ENCODE measurements at regions not wholly inside any gene's neighbourhood (a gene's known extent, or its start where the extent isn't known, plus 50 kb on each side); places are given as distances from the start of the nearest gene placed in this dataset.
"Not testable (repeated sequence)": the region's sequence is repeated elsewhere in the genome, so short reads cannot be mapped to it uniquely, and the experiment has no call there.

GRCh38 chr18:67135981-67136380 is 380.5 kb downstream of the DSEL start:
- DNase-seq (ENCODE audit: low read depth in 2 of 2): no peak

GRCh38 chr18:67134911-67135310 is 381.6 kb downstream of the DSEL start:
- no peak for DNase-seq (ENCODE audit: low read depth in 2 of 2)

- DNase-seq (ENCODE audit: low read depth in 2 of 2): no peak
These were observed 382.9 kb downstream of the DSEL start for GRCh38 chr18:67133669-67134068.

- no peak for DNase-seq (ENCODE audit: low read depth in 2 of 2)
These were observed 383.6 kb downstream of the DSEL start for GRCh38 chr18:67132919-67133318.

GRCh38 chr18:67131498-67131897 is 385.0 kb downstream of the DSEL start:
- no peak for DNase-seq (ENCODE audit: low read depth in 2 of 2)

- DNase-seq (ENCODE audit: low read depth in 2 of 2): not testable (repeated sequence)
These were observed 389.8 kb downstream of the DSEL start for GRCh38 chr18:67126751-67127150.

GRCh38 chr18:67123901-67124300 is 392.6 kb downstream of the DSEL start:
- DNase-seq (ENCODE audit: low read depth in 2 of 2): no peak

GRCh38 chr18:67117804-67118203 is 398.7 kb downstream of the DSEL start:
- DNase-seq (ENCODE audit: low read depth in 2 of 2): no peak

- DNase-seq (ENCODE audit: low read depth in 2 of 2): no peak
These were observed 407.0 kb downstream of the DSEL start for GRCh38 chr18:67109535-67109934.

GRCh38 chr18:67108894-67109293 is 407.6 kb downstream of the DSEL start:
- DNase-seq (ENCODE audit: low read depth in 2 of 2): no peak

- peak; percentile 24 to 32 for DNase-seq (ENCODE audit: low read depth in 2 of 2)
These were observed 411.7 kb downstream of the DSEL start for GRCh38 chr18:67104700-67105284.

- DNase-seq (ENCODE audit: low read depth in 2 of 2): no peak
These were observed 422.4 kb downstream of the DSEL start for GRCh38 chr18:67094123-67094522.

- no peak for DNase-seq (ENCODE audit: low read depth in 2 of 2)
These were observed 424.4 kb downstream of the DSEL start for GRCh38 chr18:67092141-67092540.

GRCh38 chr18:67081482-67082211 is 434.9 kb downstream of the DSEL start:
- no peak for DNase-seq (ENCODE audit: low read depth in 2 of 2)

- DNase-seq (ENCODE audit: low read depth in 2 of 2): no peak
These were observed 435.9 kb downstream of the DSEL start for GRCh38 chr18:67080601-67081000.

GRCh38 chr18:67074309-67074708 is 442.2 kb downstream of the DSEL start:
- DNase-seq (ENCODE audit: low read depth in 2 of 2): no peak

- DNase-seq (ENCODE audit: low read depth in 2 of 2): no peak
These were observed 443.7 kb downstream of the DSEL start for GRCh38 chr18:67072791-67073190.

- DNase-seq (ENCODE audit: low read depth in 2 of 2): no peak
These were observed 447.9 kb downstream of the DSEL start for GRCh38 chr18:67068608-67069007.

- no peak for DNase-seq (ENCODE audit: low read depth in 2 of 2)
These were observed 443.4 kb upstream of the CDH19 start for GRCh38 chr18:67047334-67047733.

GRCh38 chr18:67043276-67043675 is 439.4 kb upstream of the CDH19 start:
- no peak for DNase-seq (ENCODE audit: low read depth in 2 of 2)

GRCh38 chr18:67041334-67041733 is 437.4 kb upstream of the CDH19 start:
- no peak for DNase-seq (ENCODE audit: low read depth in 2 of 2)

GRCh38 chr18:67035026-67035425 is 431.1 kb upstream of the CDH19 start:
- no peak for DNase-seq (ENCODE audit: low read depth in 2 of 2)

GRCh38 chr18:67023059-67023458 is 419.2 kb upstream of the CDH19 start:
- DNase-seq (ENCODE audit: low read depth in 2 of 2): no peak

GRCh38 chr18:67010919-67011318 is 407.0 kb upstream of the CDH19 start:
- DNase-seq (ENCODE audit: low read depth in 2 of 2): no peak

Data from stimulated activated CD4-positive, alpha-beta T cell treated with anti-CD3 and anti-CD28 coated beads, Interleukin-4, amount 100 ng/mL, for 48 hours (primary cell).